ENCODE measurements at regions not wholly inside any gene's neighbourhood (a gene's known extent, or its start where the extent isn't known, plus 50 kb on each side); places are given as distances from the start of the nearest gene placed in this dataset.

DNA sequence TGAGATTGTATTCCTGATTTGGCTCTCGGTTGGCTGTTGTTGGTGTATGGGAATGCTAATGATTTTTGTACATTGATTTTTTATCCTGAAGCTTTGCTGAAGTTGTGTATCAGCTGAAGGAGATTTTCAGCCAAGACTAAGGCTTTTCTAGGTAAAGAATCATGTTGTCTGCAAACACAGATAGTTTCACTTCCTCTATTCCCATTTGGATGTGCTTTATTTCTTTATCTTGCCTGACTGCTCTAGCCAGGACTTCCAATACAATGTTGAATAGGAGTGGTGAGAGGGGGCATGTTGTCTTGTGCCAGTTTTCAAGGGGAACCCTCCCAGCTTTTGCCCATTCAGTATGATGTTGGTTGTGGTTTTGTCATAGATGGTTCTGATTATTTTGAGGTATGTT lies 90.4 kb downstream of the CYP26B1 start:
- FAIRE-seq (no peak), DNase-seq (no peak)
- no peaks in the 10 kb centered on the region for H3K36me3 ChIP-seq (ENCODE audit: control insufficient read depth in 2 of 3, insufficient read depth in 3 of 3, low read length in 3 of 3)
- H3K9ac ChIP-seq (ENCODE audit: low read length in 3 of 3): no peak overlapping the region
- no peak overlapping the region for H3K4me3 ChIP-seq (ENCODE audit: low read length in 3 of 3)
- no peak overlapping the region for H3K27ac ChIP-seq (ENCODE audit: low read depth in 2 of 2, low read length in 2 of 2)
- intact Hi-C loops (cut with DNase I): no loop called here
- H3K4me1 ChIP-seq (ENCODE audit: control insufficient read depth in 2 of 3, insufficient read depth in 2 of 3, low read depth in 1 of 3, low read length in 3 of 3): no peaks in the 10 kb centered on the region
- TF ChIP-seq, protein P1, sequence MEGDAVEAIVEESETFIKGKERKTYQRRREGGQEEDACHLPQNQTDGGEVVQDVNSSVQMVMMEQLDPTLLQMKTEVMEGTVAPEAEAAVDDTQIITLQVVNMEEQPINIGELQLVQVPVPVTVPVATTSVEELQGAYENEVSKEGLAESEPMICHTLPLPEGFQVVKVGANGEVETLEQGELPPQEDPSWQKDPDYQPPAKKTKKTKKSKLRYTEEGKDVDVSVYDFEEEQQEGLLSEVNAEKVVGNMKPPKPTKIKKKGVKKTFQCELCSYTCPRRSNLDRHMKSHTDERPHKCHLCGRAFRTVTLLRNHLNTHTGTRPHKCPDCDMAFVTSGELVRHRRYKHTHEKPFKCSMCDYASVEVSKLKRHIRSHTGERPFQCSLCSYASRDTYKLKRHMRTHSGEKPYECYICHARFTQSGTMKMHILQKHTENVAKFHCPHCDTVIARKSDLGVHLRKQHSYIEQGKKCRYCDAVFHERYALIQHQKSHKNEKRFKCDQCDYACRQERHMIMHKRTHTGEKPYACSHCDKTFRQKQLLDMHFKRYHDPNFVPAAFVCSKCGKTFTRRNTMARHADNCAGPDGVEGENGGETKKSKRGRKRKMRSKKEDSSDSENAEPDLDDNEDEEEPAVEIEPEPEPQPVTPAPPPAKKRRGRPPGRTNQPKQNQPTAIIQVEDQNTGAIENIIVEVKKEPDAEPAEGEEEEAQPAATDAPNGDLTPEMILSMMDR (IDR thresholded peaks at IDR 0.05; ENCODE audit: borderline replicate concordance, extremely low read depth, insufficient read depth): no peak
- H3K9me3 ChIP-seq (ENCODE audit: control insufficient read depth in 2 of 3, insufficient read depth in 1 of 3, low read length in 3 of 3): no peaks in the 10 kb centered on the region
- H3K27me3 ChIP-seq (ENCODE audit: control insufficient read depth, insufficient read depth, low read length): no peaks in the 10 kb centered on the region

DNA sequence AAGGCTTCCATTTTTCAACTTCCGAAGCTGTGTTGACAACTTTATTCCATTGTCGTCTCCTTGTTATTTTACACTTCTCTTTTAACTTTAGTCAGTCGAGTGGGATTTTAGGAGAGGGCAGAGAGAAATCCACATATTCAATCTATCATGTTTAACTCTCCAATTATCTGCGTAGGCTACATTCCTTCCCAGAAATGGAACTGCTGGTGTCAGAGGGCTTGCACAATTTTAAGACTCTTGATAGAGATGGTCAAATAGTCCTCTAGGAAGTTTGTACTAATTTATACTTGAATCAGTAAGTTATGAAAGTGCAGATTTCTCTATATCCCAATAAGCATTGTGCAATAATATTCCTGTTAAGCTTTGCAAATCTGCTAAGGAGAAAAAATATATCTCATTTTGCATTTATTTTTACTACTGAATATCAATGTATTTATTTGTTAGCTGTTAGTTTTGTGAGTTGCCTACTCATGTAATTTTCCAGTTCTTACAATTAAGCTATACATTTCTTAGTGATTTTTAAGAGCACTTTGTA lies 95.6 kb downstream of the CYP26B1 start:
- no peaks in the 10 kb centered on the region for H3K36me3 ChIP-seq (ENCODE audit: control insufficient read depth in 2 of 3, insufficient read depth in 3 of 3, low read length in 3 of 3)
- H3K27me3 ChIP-seq (ENCODE audit: control insufficient read depth, insufficient read depth, low read length): no peaks in the 10 kb centered on the region
- TF ChIP-seq, protein P1 (IDR thresholded peaks at IDR 0.05; ENCODE audit: borderline replicate concordance, extremely low read depth, insufficient read depth): no peak
- intact Hi-C loops (cut with DNase I): no loop called here
- no peak overlapping the region for H3K9ac ChIP-seq (ENCODE audit: low read length in 3 of 3)
- no peak overlapping the region for H3K4me3 ChIP-seq (ENCODE audit: low read length in 3 of 3)
- no peak for DNase-seq
- H3K27ac ChIP-seq (ENCODE audit: low read depth in 2 of 2, low read length in 2 of 2): no peak overlapping the region
- H3K9me3 ChIP-seq (ENCODE audit: control insufficient read depth in 2 of 3, insufficient read depth in 1 of 3, low read length in 3 of 3): no peaks in the 10 kb centered on the region
- H3K4me1 ChIP-seq (ENCODE audit: control insufficient read depth in 2 of 3, insufficient read depth in 2 of 3, low read depth in 1 of 3, low read length in 3 of 3): no peaks in the 10 kb centered on the region
- FAIRE-seq: no peak

DNA sequence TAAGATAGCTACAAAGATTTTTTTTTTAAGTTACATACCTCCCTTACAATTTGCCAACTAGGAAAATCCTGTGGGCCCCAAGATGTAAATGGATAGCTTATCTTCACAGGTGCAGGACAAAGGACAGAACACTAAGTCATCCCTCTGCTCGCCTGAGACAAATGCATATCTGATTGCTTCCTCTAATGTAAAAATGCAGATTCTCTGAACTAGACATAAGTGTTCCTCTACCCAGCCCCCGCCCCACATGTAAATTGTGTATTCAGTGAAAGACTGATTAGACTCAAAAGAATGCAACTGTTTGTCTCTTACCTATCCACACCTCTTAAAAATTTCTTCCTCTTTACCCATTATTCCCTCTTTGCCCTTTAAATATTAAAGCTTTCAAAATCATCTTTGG lies 96.5 kb downstream of the CYP26B1 start:
- H3K27me3 ChIP-seq (ENCODE audit: control insufficient read depth, insufficient read depth, low read length): no peaks in the 10 kb centered on the region
- no peaks in the 10 kb centered on the region for H3K36me3 ChIP-seq (ENCODE audit: control insufficient read depth in 2 of 3, insufficient read depth in 3 of 3, low read length in 3 of 3)
- no peak for DNase-seq
- TF ChIP-seq, protein P1 (IDR thresholded peaks at IDR 0.05; ENCODE audit: borderline replicate concordance, extremely low read depth, insufficient read depth): no peak
- H3K9me3 ChIP-seq (ENCODE audit: control insufficient read depth in 2 of 3, insufficient read depth in 1 of 3, low read length in 3 of 3): no peaks in the 10 kb centered on the region
- H3K9ac ChIP-seq (ENCODE audit: low read length in 3 of 3): no peak overlapping the region
- intact Hi-C loops (cut with DNase I): no loop called here
- H3K27ac ChIP-seq (ENCODE audit: low read depth in 2 of 2, low read length in 2 of 2): no peak overlapping the region
- FAIRE-seq: no peak
- H3K4me3 ChIP-seq (ENCODE audit: low read length in 3 of 3): no peak overlapping the region
- H3K4me1 ChIP-seq (ENCODE audit: control insufficient read depth in 2 of 3, insufficient read depth in 2 of 3, low read depth in 1 of 3, low read length in 3 of 3): no peaks in the 10 kb centered on the region

DNA sequence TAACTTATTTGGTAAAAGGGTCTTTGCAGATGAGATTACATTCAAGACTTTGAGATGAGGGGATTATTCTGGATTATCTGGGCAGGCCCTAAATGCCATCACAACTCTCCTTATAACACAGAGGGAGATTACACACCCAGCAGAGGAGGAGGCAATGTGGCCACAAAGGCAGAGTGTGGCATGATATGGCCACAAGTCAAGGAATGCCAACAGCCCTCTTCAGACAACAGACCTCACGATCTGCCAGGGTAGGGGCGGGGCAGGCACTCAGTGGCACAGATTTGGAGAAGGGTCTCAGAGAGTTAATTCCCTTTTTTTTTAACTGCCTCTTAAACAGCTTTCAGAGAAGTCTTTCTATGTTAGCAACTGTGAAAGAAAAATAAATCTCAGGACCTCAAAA lies 96.9 kb downstream of the CYP26B1 start:
- DNase-seq: no peak
- no peaks in the 10 kb centered on the region for H3K4me1 ChIP-seq (ENCODE audit: control insufficient read depth in 2 of 3, insufficient read depth in 2 of 3, low read depth in 1 of 3, low read length in 3 of 3)
- TF ChIP-seq, protein P1 (IDR thresholded peaks at IDR 0.05; ENCODE audit: borderline replicate concordance, extremely low read depth, insufficient read depth): no peak
- no peak overlapping the region for H3K4me3 ChIP-seq (ENCODE audit: low read length in 3 of 3)
- H3K9ac ChIP-seq (ENCODE audit: low read length in 3 of 3): no peak overlapping the region
- H3K36me3 ChIP-seq (ENCODE audit: control insufficient read depth in 2 of 3, insufficient read depth in 3 of 3, low read length in 3 of 3): no peaks in the 10 kb centered on the region
- H3K9me3 ChIP-seq (ENCODE audit: control insufficient read depth in 2 of 3, insufficient read depth in 1 of 3, low read length in 3 of 3): no peaks in the 10 kb centered on the region
- FAIRE-seq: no peak
- intact Hi-C loops (cut with DNase I): no loop called here
- no peaks in the 10 kb centered on the region for H3K27me3 ChIP-seq (ENCODE audit: control insufficient read depth, insufficient read depth, low read length)
- H3K27ac ChIP-seq (ENCODE audit: low read depth in 2 of 2, low read length in 2 of 2): no peak overlapping the region
